CD4-positive, CD25-positive, alpha-beta regulatory T cell (primary cell): ENCODE measurements at regions not wholly inside any gene's neighbourhood (a gene's known extent, or its start where the extent isn't known, plus 50 kb on each side); places are given as distances from the start of the nearest gene placed in this dataset.

Experiments
- ATAC-seq, 2 donors: fragments of 150-1000 bp; cut with Tn5 transposase; one replicate each; pipeline ENCODE4 v1.10.0; 2021; ENCODE audit warnings: low read depth in 2 of 2, moderate number of reproducible peaks in 2 of 2, moderate library complexity in 1 of 2
- DNase-seq, 3 donors: peaks; one replicate each; pipeline versions ENCODE4 v3.0.0 to v3.0.0-alpha.2; 2012 to 2022; ENCODE audit warnings: mixed read lengths in 1 of 3
- H3K27ac ChIP-seq: one replicate; pipeline ENCODE4 v1.7.0; 2013; ENCODE audit warnings: mild to moderate bottlenecking, low read length; ENCODE audit not compliant: insufficient read depth, poor library complexity, severe bottlenecking
- H3K27me3 ChIP-seq: one replicate; pipeline ENCODE4 v1.7.0; 2013; ENCODE audit warnings: low read length; ENCODE audit not compliant: control insufficient read depth, insufficient read depth
- H3K36me3 ChIP-seq: one replicate; pipeline ENCODE4 v1.7.0; 2013; ENCODE audit warnings: mild to moderate bottlenecking, low read length, moderate library complexity; ENCODE audit not compliant: control insufficient read depth, insufficient read depth
- H3K4me1 ChIP-seq: 2 replicates; pipeline ENCODE4 v1.7.0; 2013; ENCODE audit warnings: mild to moderate bottlenecking, low read length; ENCODE audit not compliant: insufficient read depth, control insufficient read depth, poor library complexity, severe bottlenecking
- H3K4me3 ChIP-seq: one replicate; pipeline ENCODE4 v1.7.0; 2013; ENCODE audit warnings: low read depth, mild to moderate bottlenecking, low read length, moderate library complexity
- H3K9me3 ChIP-seq, 2 experiments: 1 replicate in 1 of 2; 2 replicates in 1 of 2; pipeline ENCODE4 v1.7.0; 2013; ENCODE audit warnings: low read length in 2 of 2, mild to moderate bottlenecking in 1 of 2, moderate library complexity in 1 of 2; ENCODE audit not compliant: control insufficient read depth in 2 of 2
- H3K27ac Mint-ChIP-seq, 3 donors: one replicate each; pipeline ENCODE4 v1.8.0; 2020 to 2022; ENCODE audit warnings: mild to moderate bottlenecking in 3 of 3, mixed read lengths in 3 of 3, moderate library complexity in 2 of 3
- H3K27me3 Mint-ChIP-seq: one replicate; pipeline ENCODE4 v1.8.0; 2022; ENCODE audit warnings: mild to moderate bottlenecking, mixed read lengths
- H3K36me3 Mint-ChIP-seq: one replicate; pipeline ENCODE4 v1.8.0; 2020; ENCODE audit warnings: mixed read lengths
- H3K4me1 Mint-ChIP-seq, 4 donors: one replicate each; pipeline ENCODE4 v1.8.0; 2020 to 2022; ENCODE audit warnings: mixed read lengths in 4 of 4, mild to moderate bottlenecking in 1 of 4
- H3K4me3 Mint-ChIP-seq, 4 donors: one replicate each; pipeline ENCODE4 v1.8.0; 2020 to 2022; ENCODE audit warnings: mild to moderate bottlenecking in 4 of 4, mixed read lengths in 4 of 4, moderate library complexity in 3 of 4
- H3K9me3 Mint-ChIP-seq, 7 donors: one replicate each; pipeline ENCODE4 v1.8.0; 2020 to 2022; ENCODE audit warnings: mixed read lengths in 7 of 7, mild to moderate bottlenecking in 3 of 7, moderate library complexity in 2 of 7

DNA sequence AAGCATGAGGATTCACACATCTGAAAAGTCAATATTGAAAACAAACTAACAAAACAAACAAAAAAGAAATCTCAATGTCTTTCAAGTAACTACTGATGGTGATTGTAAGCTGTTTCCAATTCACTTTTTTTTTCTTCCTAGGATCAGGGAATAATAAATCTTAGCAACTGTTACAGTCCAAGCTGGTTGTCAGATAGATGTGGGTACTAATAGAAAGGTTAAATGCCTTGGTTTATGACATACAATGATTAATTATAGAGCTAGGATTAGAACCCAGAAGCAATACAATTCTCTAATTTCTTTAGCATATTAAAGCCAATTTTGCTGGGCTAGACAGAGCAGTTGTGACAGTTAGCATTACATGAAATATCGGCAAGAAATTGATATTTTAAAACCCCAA is 1301.6 kb downstream of the EPHA7 start:
- ATAC-seq, result no peak
- H3K27ac ChIP-seq, result no peak overlapping the region
- H3K4me3 ChIP-seq, result no peak overlapping the region

GRCh38 chr6:92114797-92115196 is 1304.6 kb downstream of the EPHA7 start:
- H3K4me3 Mint-ChIP-seq, result no peak overlapping the region
- ATAC-seq, result no peak

More for the DNA sequence above, 1301.6 kb downstream of the EPHA7 start:
- Mint-ChIP-seq H3K9me3 (peaks cover 0 to 4% (median 0%) of the 10 kb centered on the region in 7 donors), H3K27me3 (no peaks in the 10 kb centered on the region), H3K36me3 (no peaks in the 10 kb centered on the region), H3K4me1 (no peaks in the 10 kb centered on the region), H3K4me3 (no peak overlapping the region), H3K27ac (no peak overlapping the region)
- no peaks in the 10 kb centered on the region for H3K4me1 ChIP-seq
- DNase-seq, result no peak
- H3K36me3 ChIP-seq, result no peaks in the 10 kb centered on the region
- no peaks in the 10 kb centered on the region for H3K9me3 ChIP-seq
- no peaks in the 10 kb centered on the region for H3K27me3 ChIP-seq

GRCh38 chr6:92114091-92114675 is 1305.2 kb downstream of the EPHA7 start:
- H3K27ac Mint-ChIP-seq, result no peak overlapping the region
- Histone ChIP-seq H3K27me3 (no peaks in the 10 kb centered on the region), H3K9me3 (no peaks in the 10 kb centered on the region), H3K36me3 (no peaks in the 10 kb centered on the region), H3K27ac (no peak overlapping the region), H3K4me3 (no peak overlapping the region), H3K4me1 (no peaks in the 10 kb centered on the region)
- no peak overlapping the region for H3K4me3 Mint-ChIP-seq
- H3K36me3 Mint-ChIP-seq, result no peaks in the 10 kb centered on the region
- H3K9me3 Mint-ChIP-seq, result peaks cover 0 to 12% (median 0%) of the 10 kb centered on the region in 7 donors
- ATAC-seq (no peak), DNase-seq (no peak)
- no peaks in the 10 kb centered on the region for H3K27me3 Mint-ChIP-seq
- H3K4me1 Mint-ChIP-seq, result no peaks in the 10 kb centered on the region

More at GRCh38 chr6:92114797-92115196, 1304.6 kb downstream of the EPHA7 start:
- no peaks in the 10 kb centered on the region for H3K36me3 ChIP-seq
- H3K27ac Mint-ChIP-seq, result no peak overlapping the region
- H3K9me3 Mint-ChIP-seq, result peaks cover 0 to 11% (median 0%) of the 10 kb centered on the region in 7 donors
- no peak overlapping the region for H3K4me3 ChIP-seq
- DNase-seq, result no peak
- no peaks in the 10 kb centered on the region for H3K27me3 ChIP-seq
- no peak overlapping the region for H3K27ac ChIP-seq
- H3K36me3 Mint-ChIP-seq, result no peaks in the 10 kb centered on the region
- no peaks in the 10 kb centered on the region for H3K27me3 Mint-ChIP-seq
- no peaks in the 10 kb centered on the region for H3K9me3 ChIP-seq
- H3K4me1 Mint-ChIP-seq, result no peaks in the 10 kb centered on the region
- H3K4me1 ChIP-seq, result no peaks in the 10 kb centered on the region

- no peak overlapping the region for H3K4me3 Mint-ChIP-seq
These were observed 1308.0 kb downstream of the EPHA7 start for GRCh38 chr6:92111386-92111785.

DNA sequence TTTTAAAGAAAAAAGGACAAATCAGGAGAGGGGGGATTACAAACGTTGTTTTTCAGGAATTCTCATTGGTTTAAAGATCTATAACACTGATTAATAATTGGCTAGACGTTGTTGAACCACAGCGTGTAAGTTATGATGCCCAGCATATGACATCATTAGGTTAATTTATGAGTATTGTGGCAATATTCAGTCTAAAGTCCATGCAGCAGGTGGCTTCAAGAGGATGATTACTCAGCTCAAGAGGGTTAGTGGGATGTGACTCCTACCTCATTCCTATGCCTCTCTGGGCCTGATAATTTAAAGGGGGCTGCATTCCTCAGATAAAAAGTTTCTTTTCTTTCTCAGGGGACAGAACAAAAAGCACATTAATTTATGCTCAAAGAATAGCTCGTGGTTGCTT is 1309.0 kb downstream of the EPHA7 start:
- no peaks in the 10 kb centered on the region for H3K4me1 ChIP-seq
- H3K4me1 Mint-ChIP-seq, result no peaks in the 10 kb centered on the region

More at GRCh38 chr6:92111386-92111785, 1308.0 kb downstream of the EPHA7 start:
- H3K27ac Mint-ChIP-seq, result no peak overlapping the region
- Histone ChIP-seq H3K4me1 (no peaks in the 10 kb centered on the region), H3K27me3 (no peaks in the 10 kb centered on the region), H3K36me3 (no peaks in the 10 kb centered on the region), H3K27ac (no peak overlapping the region), H3K4me3 (no peak overlapping the region), H3K9me3 (no peaks in the 10 kb centered on the region)
- DNase-seq (no peak), ATAC-seq (no peak)
- no peaks in the 10 kb centered on the region for H3K36me3 Mint-ChIP-seq
- no peaks in the 10 kb centered on the region for H3K27me3 Mint-ChIP-seq
- peaks cover 3 to 17% (median 9%) of the 10 kb centered on the region in 7 donors for H3K9me3 Mint-ChIP-seq
- no peaks in the 10 kb centered on the region for H3K4me1 Mint-ChIP-seq

GRCh38 chr6:92109956-92110355 is 1309.4 kb downstream of the EPHA7 start:
- Histone ChIP-seq H3K4me3 (no peak overlapping the region), H3K27ac (no peak overlapping the region)

More for the DNA sequence above, 1309.0 kb downstream of the EPHA7 start:
- ATAC-seq (no peak), DNase-seq (no peak)
- Histone ChIP-seq H3K36me3 (no peaks in the 10 kb centered on the region), H3K27ac (no peak overlapping the region), H3K27me3 (no peaks in the 10 kb centered on the region), H3K4me3 (no peak overlapping the region), H3K9me3 (no peaks in the 10 kb centered on the region)
- peaks cover 4 to 18% (median 9%) of the 10 kb centered on the region in 7 donors for H3K9me3 Mint-ChIP-seq
- H3K27me3 Mint-ChIP-seq, result no peaks in the 10 kb centered on the region
- H3K4me3 Mint-ChIP-seq, result no peak overlapping the region
- no peak overlapping the region for H3K27ac Mint-ChIP-seq
- no peaks in the 10 kb centered on the region for H3K36me3 Mint-ChIP-seq

GRCh38 chr6:92109256-92109655 is 1310.1 kb downstream of the EPHA7 start:
- H3K27ac ChIP-seq, result no peak overlapping the region
- Mint-ChIP-seq H3K4me1 (no peaks in the 10 kb centered on the region), H3K27me3 (no peaks in the 10 kb centered on the region), H3K27ac (no peak overlapping the region), H3K36me3 (no peaks in the 10 kb centered on the region), H3K9me3 (peaks cover 5 to 18% (median 11%) of the 10 kb centered on the region in 7 donors), H3K4me3 (no peak overlapping the region)
- no peaks in the 10 kb centered on the region for H3K9me3 ChIP-seq
- no peaks in the 10 kb centered on the region for H3K4me1 ChIP-seq
- no peak for DNase-seq
- ATAC-seq, result no peak
- H3K4me3 ChIP-seq, result no peak overlapping the region
- H3K36me3 ChIP-seq, result no peaks in the 10 kb centered on the region
- no peaks in the 10 kb centered on the region for H3K27me3 ChIP-seq

More at GRCh38 chr6:92109956-92110355, 1309.4 kb downstream of the EPHA7 start:
- Histone ChIP-seq H3K36me3 (no peaks in the 10 kb centered on the region), H3K27me3 (no peaks in the 10 kb centered on the region), H3K4me1 (no peaks in the 10 kb centered on the region), H3K9me3 (no peaks in the 10 kb centered on the region)
- no peak for DNase-seq
- Mint-ChIP-seq H3K4me3 (no peak overlapping the region), H3K4me1 (no peaks in the 10 kb centered on the region), H3K9me3 (peaks cover 5 to 18% (median 9%) of the 10 kb centered on the region in 7 donors), H3K27me3 (no peaks in the 10 kb centered on the region), H3K27ac (no peak overlapping the region), H3K36me3 (no peaks in the 10 kb centered on the region)
- no peak for ATAC-seq

DNA sequence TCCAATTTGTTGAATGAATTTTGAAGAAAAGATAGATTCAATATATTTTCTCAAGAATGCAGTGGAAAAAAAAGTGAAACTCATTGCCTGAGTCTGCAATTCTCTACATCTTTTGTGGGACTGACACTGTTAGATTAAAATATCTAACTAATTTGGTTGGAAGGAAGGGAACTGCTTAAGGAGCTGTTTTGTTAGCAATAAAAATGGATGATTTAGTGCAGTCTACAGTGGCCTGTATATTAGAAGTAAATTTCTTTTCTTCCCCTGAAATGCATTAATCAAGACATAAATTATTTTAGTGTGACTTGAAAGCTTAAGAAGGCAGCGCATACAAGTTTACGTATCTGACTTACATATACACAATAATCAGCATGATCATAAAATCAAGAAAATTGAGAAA is 1332.6 kb downstream of the EPHA7 start:
- Mint-ChIP-seq H3K4me1 (no peaks in the 10 kb centered on the region), H3K27me3 (no peaks in the 10 kb centered on the region), H3K27ac (no peak overlapping the region), H3K36me3 (no peaks in the 10 kb centered on the region), H3K9me3 (peaks cover 3 to 22% (median 7%) of the 10 kb centered on the region in 7 donors), H3K4me3 (no peak overlapping the region)
- Histone ChIP-seq H3K4me3 (no peak overlapping the region), H3K27me3 (no peaks in the 10 kb centered on the region), H3K27ac (no peak overlapping the region), H3K9me3 (no peaks in the 10 kb centered on the region), H3K36me3 (no peaks in the 10 kb centered on the region), H3K4me1 (no peaks in the 10 kb centered on the region)
- no peak for ATAC-seq
- no peak for DNase-seq
